CD4-positive, alpha-beta T cell treated with Interferon gamma for 1 hour (primary cell): ENCODE measurements at regions not wholly inside any gene's neighbourhood (a gene's known extent, or its start where the extent isn't known, plus 50 kb on each side); places are given as distances from the start of the nearest gene placed in this dataset.

Experiments used
- DNase-seq: peaks from one replicate; pipeline ENCODE4 v3.0.0-alpha.2; 2020

DNA sequence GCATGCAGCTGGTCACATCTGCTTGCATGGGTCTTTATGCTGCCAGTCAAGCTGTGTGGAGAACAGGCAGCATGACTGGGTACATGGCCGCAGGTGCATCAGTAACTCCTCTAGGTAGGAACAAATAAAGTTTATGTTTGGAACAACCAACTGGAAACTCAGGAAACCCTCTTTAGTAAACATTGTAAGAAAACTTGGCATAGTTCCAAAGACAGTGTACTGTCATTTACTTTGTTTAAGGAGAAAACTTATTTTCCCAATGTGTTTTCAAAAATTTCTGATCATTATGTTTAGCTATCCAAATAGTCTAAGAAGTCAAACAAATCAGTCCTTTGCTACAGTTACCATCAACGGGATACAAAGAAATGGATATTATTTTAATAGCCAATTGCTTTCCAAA is 386.0 kb downstream of the CHSY3 start:
- no peak for DNase-seq

DNA sequence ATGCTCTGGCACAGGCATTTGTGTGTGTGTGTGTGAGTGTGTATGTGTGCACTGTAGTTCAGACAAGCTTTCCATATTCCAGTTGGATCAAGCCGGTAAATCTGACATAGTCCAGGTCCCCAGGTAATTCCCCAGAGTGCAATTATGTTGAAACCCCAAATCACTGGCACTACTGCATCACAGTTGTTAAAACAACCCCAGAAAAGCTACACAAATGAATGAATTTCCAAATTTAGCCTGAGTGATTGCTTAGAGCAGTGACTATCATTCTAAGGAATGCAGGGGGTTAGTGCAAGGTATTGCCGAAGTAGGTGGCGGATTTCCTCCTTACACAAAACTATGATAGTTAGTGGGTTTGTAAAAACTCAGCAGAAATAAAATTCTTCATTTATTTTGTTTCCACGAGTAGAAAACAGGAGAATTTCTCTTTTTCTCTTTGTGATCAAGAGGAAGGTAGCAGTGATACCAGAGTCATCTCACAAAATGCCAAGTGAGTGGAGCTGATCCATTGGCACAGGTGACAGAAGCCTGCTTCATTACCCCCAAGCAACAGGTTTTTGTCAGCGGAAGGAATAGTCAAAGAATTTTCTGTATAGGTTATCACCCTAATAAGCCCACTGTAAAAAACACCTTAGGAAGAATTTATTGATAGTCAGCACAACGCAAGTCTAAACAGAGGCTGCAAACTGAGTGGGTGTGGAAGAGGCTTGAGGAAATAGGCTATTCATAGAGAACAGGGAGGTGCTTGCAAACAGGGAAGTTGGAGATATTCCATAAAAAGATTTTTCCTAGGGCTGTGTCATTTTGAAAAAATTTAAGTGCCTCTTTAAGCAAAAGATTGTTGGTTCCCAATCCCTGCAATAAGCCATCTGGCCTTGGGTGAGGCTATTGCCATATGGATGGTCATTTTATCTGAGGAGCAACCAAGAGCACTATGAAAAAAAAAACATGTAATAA is 385.1 kb downstream of the CHSY3 start:
- DNase-seq: no peak

DNA sequence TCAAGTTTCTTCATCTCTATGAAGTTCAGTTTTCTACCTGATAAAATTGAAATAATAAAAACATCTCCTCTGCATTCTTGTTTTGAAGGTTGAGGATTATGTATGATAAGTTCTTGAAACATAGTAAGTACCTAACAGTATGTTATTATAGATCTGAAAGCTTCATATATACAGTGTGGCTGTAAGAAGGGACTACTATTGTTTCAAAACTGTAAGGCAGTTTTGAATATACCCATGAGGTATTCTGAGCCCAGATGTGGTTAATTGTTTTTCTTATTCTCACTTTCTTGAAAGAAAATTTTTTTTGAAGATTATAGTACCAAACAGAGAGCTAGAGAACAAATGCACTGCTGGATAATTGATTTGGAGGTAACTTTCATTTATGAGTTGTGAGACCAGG is 383.2 kb downstream of the CHSY3 start:
- no peak for DNase-seq

- DNase-seq: no peak
These were observed 382.7 kb downstream of the CHSY3 start for GRCh38 chr5:130286971-130287370.

DNA sequence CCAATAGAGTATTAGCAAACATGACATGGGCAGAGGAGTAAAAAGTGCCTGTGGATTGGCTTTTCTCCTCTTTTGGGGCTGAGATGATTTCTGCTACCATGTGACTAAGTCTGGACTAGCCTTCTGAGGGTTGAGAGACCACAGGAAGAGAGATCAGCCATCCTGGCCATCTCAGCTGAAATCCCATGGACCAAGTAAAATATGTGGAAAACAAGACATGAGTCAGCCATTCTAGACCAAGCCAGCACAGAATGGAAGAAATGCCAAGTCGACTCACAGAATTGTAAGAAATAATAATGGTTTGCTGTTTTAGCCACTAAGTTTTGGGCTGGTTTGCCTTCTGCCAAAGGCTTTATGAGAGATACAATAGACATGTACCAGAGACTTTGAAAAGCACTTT is 377.8 kb downstream of the CHSY3 start:
- DNase-seq: no peak

DNA sequence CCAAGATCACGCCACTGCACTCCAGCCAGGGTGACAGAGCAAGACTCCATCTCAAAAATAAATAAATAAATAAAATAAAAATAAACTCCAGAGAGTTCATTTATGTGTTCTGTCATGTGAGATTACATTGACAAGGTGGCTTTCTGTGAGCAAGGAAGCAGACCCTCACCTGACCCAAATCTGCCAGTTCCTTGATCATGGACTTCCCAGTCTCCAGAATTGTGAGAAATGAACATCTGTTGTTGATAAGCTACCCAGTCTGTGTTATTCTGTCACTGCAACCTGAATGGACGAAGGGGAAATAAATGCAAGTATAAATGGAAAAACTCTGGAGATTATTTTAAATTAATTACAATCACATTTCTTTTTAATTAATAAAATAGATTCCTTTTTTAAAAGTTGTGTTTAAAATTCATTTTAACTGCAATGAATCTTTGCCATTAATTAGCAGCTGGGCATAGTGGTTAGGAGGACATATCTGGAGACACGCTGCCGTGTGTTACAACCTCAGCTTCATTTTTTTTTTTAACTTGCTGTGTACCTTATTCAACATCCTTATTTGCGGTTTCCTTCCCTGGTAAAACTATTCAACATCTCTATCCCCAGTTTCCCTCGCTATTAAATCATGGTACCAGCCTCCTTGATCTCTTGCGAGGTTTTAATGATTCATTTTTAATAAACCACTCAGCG is 376.4 kb downstream of the CHSY3 start:
- DNase-seq: no peak

DNA sequence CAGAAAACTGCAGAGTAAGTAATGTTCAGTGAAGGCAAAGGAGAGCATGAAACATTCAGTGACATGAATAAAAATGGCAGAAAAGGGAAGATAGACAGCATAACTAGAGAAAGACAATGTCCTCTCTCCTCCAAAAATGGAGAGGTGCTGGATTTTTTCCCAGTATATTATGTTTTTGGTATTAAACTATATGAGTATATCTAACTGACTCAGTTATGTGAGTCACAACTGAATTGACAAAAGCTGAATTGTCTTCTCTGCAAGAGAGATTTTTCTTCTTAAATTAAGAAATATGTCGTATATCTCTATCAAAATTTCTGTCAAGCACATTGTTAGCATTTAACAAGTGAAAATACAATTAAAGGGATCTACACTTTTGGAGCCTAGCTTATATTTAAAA is 375.1 kb downstream of the CHSY3 start:
- no peak for DNase-seq

- no peak for DNase-seq
These were observed 373.9 kb downstream of the CHSY3 start for GRCh38 chr5:130278136-130278535.

DNA sequence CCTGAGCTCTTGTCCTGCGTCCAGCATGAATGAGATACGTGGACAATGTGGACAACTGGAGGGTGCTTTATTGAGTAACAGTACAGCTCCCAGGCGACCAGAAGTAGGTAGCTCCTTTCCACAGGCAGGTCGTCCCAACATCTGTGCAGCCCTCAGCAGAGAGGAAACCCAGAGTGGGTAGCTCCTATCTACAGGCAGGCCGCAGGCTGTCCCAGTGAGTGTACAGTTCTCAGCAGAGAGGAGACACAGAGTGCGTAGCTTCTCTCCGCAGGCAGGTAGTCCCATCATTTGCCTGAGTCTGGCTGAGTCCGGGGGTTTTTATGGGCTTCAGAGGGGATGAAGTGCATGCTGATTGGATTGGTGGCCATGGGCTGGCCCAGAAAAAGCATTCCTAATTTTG is 373.3 kb downstream of the CHSY3 start:
- DNase-seq: no peak

DNA sequence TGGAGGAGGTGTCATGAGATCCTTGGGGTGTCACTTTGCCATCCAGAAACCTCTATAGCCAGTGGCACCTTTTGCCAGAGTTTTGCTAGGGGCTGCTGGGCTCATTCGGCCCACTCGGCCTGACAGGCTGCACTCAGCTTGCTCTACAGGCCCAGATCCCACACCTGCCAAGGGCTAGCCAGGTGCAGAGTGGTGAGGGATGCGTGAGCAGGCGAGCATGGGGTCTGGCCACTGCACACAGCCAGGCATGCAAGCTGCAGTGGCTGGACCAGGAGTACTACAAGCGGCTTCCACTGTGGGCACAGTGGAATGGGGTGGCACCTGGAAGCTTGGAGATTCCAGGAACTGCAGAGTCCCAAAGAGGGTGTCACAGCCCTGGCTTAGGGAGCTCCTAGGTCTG is 372.7 kb downstream of the CHSY3 start:
- DNase-seq: no peak

- no peak for DNase-seq
These were observed 368.6 kb downstream of the CHSY3 start for GRCh38 chr5:130272837-130273236.

- DNase-seq: no peak
These were observed 366.5 kb downstream of the CHSY3 start for GRCh38 chr5:130270786-130271185.

GRCh38 chr5:130268489-130268888 is 364.2 kb downstream of the CHSY3 start:
- DNase-seq: no peak

DNA sequence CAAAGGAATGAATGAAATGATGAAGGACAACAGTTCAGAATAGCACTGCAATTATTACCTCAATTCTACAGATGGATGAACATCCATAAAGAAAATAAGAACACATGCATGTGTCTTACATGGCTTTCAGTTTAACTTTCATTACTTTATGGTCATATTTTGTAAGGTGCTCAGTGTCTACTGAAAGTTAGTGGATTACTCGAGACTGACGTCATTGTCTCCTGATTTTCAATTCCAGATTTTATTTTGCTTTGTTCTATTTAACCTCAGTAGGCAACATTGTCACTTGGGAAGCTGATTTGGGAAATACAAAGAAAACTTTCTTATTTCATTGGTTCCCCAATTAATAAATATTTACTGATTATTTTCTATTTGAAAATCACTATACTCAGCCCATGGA is 363.7 kb downstream of the CHSY3 start:
- no peak for DNase-seq

DNA sequence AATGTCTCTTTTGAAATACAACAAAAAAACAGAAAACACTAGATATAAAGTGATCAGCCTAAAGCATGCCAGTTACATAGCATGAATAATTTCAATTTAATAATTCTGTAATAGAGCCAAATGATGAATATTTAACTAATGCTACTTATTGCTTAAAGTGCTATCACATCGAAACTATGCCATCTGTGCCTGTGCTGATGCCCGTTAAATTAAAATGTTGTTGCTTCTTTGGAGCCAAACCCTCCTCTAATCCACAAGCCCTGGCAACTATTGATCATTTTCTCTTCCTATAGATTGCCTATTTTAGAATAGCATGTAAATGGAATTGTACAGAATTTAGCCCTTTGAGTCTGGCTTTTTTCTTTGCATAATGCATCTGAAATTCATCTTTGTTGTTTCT is 356.2 kb downstream of the CHSY3 start:
- no peak for DNase-seq

DNA sequence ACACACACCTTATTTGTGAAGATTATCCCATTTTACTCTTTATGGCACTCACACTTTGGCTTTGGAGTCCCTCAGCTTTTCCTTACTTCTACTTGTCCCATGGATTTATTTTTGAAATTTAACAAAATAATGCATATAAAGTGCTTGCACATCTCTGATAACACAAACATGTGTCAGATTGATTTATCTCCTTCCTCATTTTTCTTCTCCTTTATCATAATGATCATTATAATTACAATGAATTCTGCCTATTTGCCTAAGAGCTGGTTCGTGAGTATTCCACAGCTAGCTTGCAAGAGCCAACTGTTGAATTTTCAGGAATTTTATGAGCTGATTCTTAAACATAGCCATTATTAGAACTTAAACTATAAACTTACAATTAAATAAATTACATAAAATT is 347.7 kb downstream of the CHSY3 start:
- no peak for DNase-seq

GRCh38 chr5:130243641-130244040 is 339.4 kb downstream of the CHSY3 start:
- no peak for DNase-seq

DNA sequence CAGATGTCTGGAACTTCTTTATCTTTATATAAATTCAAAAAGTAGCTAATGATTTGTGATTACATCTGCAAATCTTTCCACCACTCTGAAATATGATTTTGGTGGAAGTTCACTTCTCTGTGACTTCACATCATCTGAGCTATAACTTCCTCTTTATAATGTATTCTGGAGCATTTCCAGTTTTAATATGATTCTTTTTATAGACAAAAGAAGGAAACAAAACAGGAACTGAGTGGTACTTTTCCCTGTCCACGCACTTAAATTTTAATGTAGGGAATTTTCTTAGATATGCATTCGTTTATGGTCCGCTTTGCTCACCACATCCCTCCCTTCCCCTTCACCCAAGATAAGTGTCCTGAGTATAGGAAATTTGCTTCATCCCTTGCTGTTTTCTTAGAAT is 333.5 kb downstream of the CHSY3 start:
- DNase-seq: no peak
